H9 (cell line): ENCODE measurements at regions not wholly inside any gene's neighbourhood (a gene's known extent, or its start where the extent isn't known, plus 50 kb on each side); places are given as distances from the start of the nearest gene placed in this dataset.

Experiments used
- DNase-seq: peaks from one replicate; pipeline ENCODE4 v3.0.0-alpha.2; 2017
- H2AFZ ChIP-seq: one replicate; pipeline ENCODE4 v1.6.1; 2013; ENCODE audit warnings: mild to moderate bottlenecking, low read length, control low read depth, moderate library complexity
- H2AK5ac ChIP-seq: 2 replicates; pipeline ENCODE4 v1.6.1; 2013; ENCODE audit warnings: low read length, control low read depth, mixed read lengths; ENCODE audit not compliant: insufficient read length
- H2BK120ac ChIP-seq: one replicate; pipeline ENCODE4 v1.6.1; 2013; ENCODE audit warnings: low read depth, mild to moderate bottlenecking, low read length, control low read depth, inconsistent platforms; ENCODE audit not compliant: poor library complexity, severe bottlenecking
- H2BK12ac ChIP-seq: 2 replicates; pipeline ENCODE4 v1.6.1; 2013; ENCODE audit warnings: low read length, control low read depth, mixed read lengths, low read depth; ENCODE audit not compliant: insufficient read length
- H2BK15ac ChIP-seq: 2 replicates; pipeline ENCODE4 v1.6.1; 2013; ENCODE audit warnings: low read depth, low read length, control low read depth
- H2BK20ac ChIP-seq: one replicate; pipeline ENCODE4 v1.6.1; 2013; ENCODE audit warnings: low read depth, mild to moderate bottlenecking, low read length, control low read depth, inconsistent platforms; ENCODE audit not compliant: poor library complexity, severe bottlenecking
- H2BK5ac ChIP-seq: 2 replicates; pipeline ENCODE4 v1.6.1; 2013; ENCODE audit warnings: low read length, control low read depth, mixed read lengths; ENCODE audit not compliant: insufficient read length
- H3K14ac ChIP-seq: 2 replicates; pipeline ENCODE4 v1.6.1; 2013; ENCODE audit warnings: low read length, control low read depth; ENCODE audit not compliant: insufficient read depth
- H3K18ac ChIP-seq: 2 replicates; pipeline ENCODE4 v1.6.1; 2013; ENCODE audit warnings: low read depth, mild to moderate bottlenecking, mixed read lengths, low read length, control low read depth; ENCODE audit not compliant: insufficient read length
- H3K23ac ChIP-seq: 2 replicates; pipeline ENCODE4 v1.6.1; 2013; ENCODE audit warnings: low read length, control low read depth, mixed read lengths, low read depth; ENCODE audit not compliant: insufficient read length
- H3K23me2 ChIP-seq: 2 replicates; pipeline ENCODE4 v1.6.1; 2013; ENCODE audit warnings: low read depth, mild to moderate bottlenecking, mixed read lengths, low read length, control low read depth; ENCODE audit not compliant: insufficient read length, poor library complexity, severe bottlenecking
- H3K27ac ChIP-seq: 2 replicates; pipeline ENCODE4 v1.5.1; 2013; ENCODE audit warnings: low read length, control low read depth, mixed read lengths, low read depth; ENCODE audit not compliant: insufficient read length
- H3K27me3 ChIP-seq: 2 replicates; pipeline ENCODE4 v1.6.1; 2013; ENCODE audit warnings: low read length, control low read depth, inconsistent platforms; ENCODE audit not compliant: insufficient read depth
- H3K4ac ChIP-seq: 2 replicates; pipeline ENCODE4 v1.6.1; 2013; ENCODE audit warnings: low read depth, mild to moderate bottlenecking, control low read depth, inconsistent platforms, low read length, moderate library complexity
- H3K4me1 ChIP-seq: 2 replicates; pipeline ENCODE4 v1.6.1; 2013; ENCODE audit warnings: low read length, control low read depth, inconsistent platforms; ENCODE audit not compliant: insufficient read depth
- H3K4me2 ChIP-seq: 2 replicates; pipeline ENCODE4 v1.6.1; 2013; ENCODE audit warnings: low read length, control low read depth, mixed read lengths; ENCODE audit not compliant: insufficient read length, insufficient read depth
- H3K56ac ChIP-seq: 2 replicates; pipeline ENCODE4 v1.6.1; 2013; ENCODE audit warnings: low read depth, mild to moderate bottlenecking, mixed read lengths, low read length, control low read depth; ENCODE audit not compliant: insufficient read length
- H3K79me1 ChIP-seq: 2 replicates; pipeline ENCODE4 v1.6.1; 2013; ENCODE audit warnings: low read depth, mild to moderate bottlenecking, moderate library complexity, low read length, control low read depth, inconsistent platforms; ENCODE audit not compliant: insufficient read depth, poor library complexity, severe bottlenecking
- H3K79me2 ChIP-seq: 2 replicates; pipeline ENCODE4 v1.6.1; 2013; ENCODE audit warnings: low read length, control low read depth, inconsistent platforms; ENCODE audit not compliant: insufficient read depth
- H3K9ac ChIP-seq: 2 replicates; pipeline ENCODE4 v1.6.1; 2013; ENCODE audit warnings: low read length, control low read depth, mixed read lengths; ENCODE audit not compliant: insufficient read length; ENCODE audit errors: extremely low read depth
- H3K9me3 ChIP-seq: one replicate; pipeline ENCODE4 v1.6.1; 2013; ENCODE audit warnings: low read depth, low read length, inconsistent platforms; ENCODE audit not compliant: control insufficient read depth
- H3T11ph ChIP-seq: one replicate; pipeline ENCODE4 v1.6.1; 2013; ENCODE audit warnings: mild to moderate bottlenecking, low read length, control low read depth, inconsistent platforms
- H4K20me1 ChIP-seq: one replicate; pipeline ENCODE4 v1.6.1; 2013; ENCODE audit not compliant: control insufficient read depth, insufficient read length, insufficient read depth
- H4K5ac ChIP-seq: 2 replicates; pipeline ENCODE4 v1.6.1; 2013; ENCODE audit warnings: low read depth, mild to moderate bottlenecking, mixed read lengths, low read length, control low read depth; ENCODE audit not compliant: insufficient read length
- H4K8ac ChIP-seq: replicated peaks from 2 replicates; pipeline ENCODE4 v1.6.1; 2013; ENCODE audit warnings: low read length, control low read depth, mixed read lengths, low read depth; ENCODE audit not compliant: insufficient read length
- H4K91ac ChIP-seq: 2 replicates; pipeline ENCODE4 v1.6.1; 2013; ENCODE audit warnings: low read depth, mild to moderate bottlenecking, moderate library complexity, mixed read lengths, low read length, control low read depth; ENCODE audit not compliant: insufficient read length
- H3K27ac Mint-ChIP-seq, 3 experiments: 2 replicates in 2 of 3; 3 replicates in 1 of 3; pipeline ENCODE4 v1.8.0; 2020 to 2021; ENCODE audit warnings: mixed read lengths in 3 of 3, mild to moderate bottlenecking in 1 of 3, moderate library complexity in 1 of 3
- H3K27me3 Mint-ChIP-seq: 2 replicates; pipeline ENCODE4 v1.8.0; 2021; ENCODE audit warnings: low read depth, mild to moderate bottlenecking, moderate library complexity, mixed read lengths
- H3K36me3 Mint-ChIP-seq, 3 experiments: 2 replicates in 2 of 3; 3 replicates in 1 of 3; pipeline ENCODE4 v1.8.0; 2020 to 2021; ENCODE audit warnings: low read depth in 3 of 3, mixed read lengths in 3 of 3; ENCODE audit not compliant: insufficient read depth in 1 of 3
- H3K4me1 Mint-ChIP-seq, 2 experiments: 2 replicates each; pipeline ENCODE4 v1.8.0; 2020; ENCODE audit warnings: mixed read lengths in 2 of 2
- H3K4me3 Mint-ChIP-seq, 2 experiments: 2 replicates in 1 of 2; 3 replicates in 1 of 2; pipeline ENCODE4 v1.8.0; 2020 to 2021; ENCODE audit warnings: mild to moderate bottlenecking in 2 of 2, mixed read lengths in 2 of 2, moderate library complexity in 1 of 2
- H3K9me3 Mint-ChIP-seq, 2 experiments: 2 replicates in 1 of 2; 3 replicates in 1 of 2; pipeline ENCODE4 v1.8.0; 2020; ENCODE audit warnings: mild to moderate bottlenecking in 2 of 2, mixed read lengths in 2 of 2, moderate library complexity in 1 of 2
- WGBS: extraction: QIAGEN DNeasy Blood & Tissue Kit; methylation state at CpG from one replicate; pipeline ENCODE4 v1.1.7; 2013; ENCODE audit warnings: missing lambda C conversion rate, low lambda C conversion rate, mixed read lengths; ENCODE audit not compliant: insufficient read length; ENCODE audit errors: extremely low coverage; 5-methylcytosine and 5-hydroxymethylcytosine counted together
- TF ChIP-seq, protein P1 (sequence below): fragments of 200-600 bp; sonication (generic); conservative IDR thresholded peaks from 3 replicates; pipeline ENCODE4 v1.8.0; 2021; ENCODE audit warnings: antibody characterized with exemption, mild to moderate bottlenecking

DNA sequence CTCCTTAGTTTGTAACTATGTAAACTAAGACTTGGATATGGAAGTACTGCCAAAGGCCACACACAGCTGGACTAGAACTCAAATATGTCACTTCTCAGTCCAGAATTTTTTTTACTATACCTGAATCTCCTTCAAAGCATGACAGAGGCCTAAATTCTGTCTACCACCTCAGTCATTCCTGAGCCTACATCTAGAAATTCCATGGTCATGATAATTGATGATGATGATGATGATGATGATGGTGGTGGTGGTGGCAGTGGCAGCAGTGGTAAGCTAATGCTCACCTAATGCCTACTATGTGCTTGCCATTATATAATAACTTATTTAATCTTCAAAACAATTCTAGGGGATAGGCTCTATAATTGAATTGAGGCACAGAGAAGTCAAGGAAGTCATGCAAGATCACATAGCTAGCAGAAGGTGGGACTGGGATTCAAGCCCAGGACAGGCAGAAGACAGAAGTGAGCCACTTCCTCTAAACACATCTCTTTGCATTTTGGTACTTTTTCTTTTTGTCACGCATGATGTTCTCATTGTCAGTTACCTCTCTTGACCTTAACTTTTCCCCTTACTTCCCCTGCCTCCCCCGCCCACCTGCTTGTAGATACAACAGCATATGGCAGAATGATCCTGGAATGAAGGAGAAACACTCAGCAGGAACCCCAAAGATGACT lies 539.3 kb downstream of the TNS1 start:
- Mint-ChIP-seq H3K36me3 (no peaks in the 10 kb centered on the region), H3K4me1 (no peaks in the 10 kb centered on the region), H3K27me3 (peaks cover 2% of the 10 kb centered on the region; the same call in 1 of the 2 replicates), H3K9me3 (no peaks in the 10 kb centered on the region), H3K27ac (no peak overlapping the region), H3K4me3 (no peak overlapping the region)
- Histone ChIP-seq H2BK20ac (no peak overlapping the region), H4K91ac (no peak overlapping the region), H3K27ac (no peak overlapping the region), H3K4me2 (no peak overlapping the region), H2BK5ac (no peak overlapping the region), H2AK5ac (no peak overlapping the region), H4K5ac (no peak overlapping the region), H2BK120ac (no peak overlapping the region), H2AFZ (no peak overlapping the region), H3K23me2 (no peaks in the 10 kb centered on the region), H3K79me2 (no peaks in the 10 kb centered on the region), H4K20me1 (no peaks in the 10 kb centered on the region), H3T11ph (no peak overlapping the region), H3K23ac (no peak overlapping the region), H2BK15ac (no peak overlapping the region), H3K4ac (no peak overlapping the region), H3K9me3 (no peaks in the 10 kb centered on the region), H3K14ac (no peak overlapping the region), H4K8ac (no peak overlapping the region), H3K56ac (no peak overlapping the region), H3K4me1 (no peaks in the 10 kb centered on the region), H2BK12ac (no peak overlapping the region), H3K27me3 (no peaks in the 10 kb centered on the region; the same call in 1 of the 2 replicates), H3K18ac (no peak overlapping the region), H3K79me1 (no peaks in the 10 kb centered on the region), H3K9ac (no peak overlapping the region)
- TF ChIP-seq, protein P1, sequence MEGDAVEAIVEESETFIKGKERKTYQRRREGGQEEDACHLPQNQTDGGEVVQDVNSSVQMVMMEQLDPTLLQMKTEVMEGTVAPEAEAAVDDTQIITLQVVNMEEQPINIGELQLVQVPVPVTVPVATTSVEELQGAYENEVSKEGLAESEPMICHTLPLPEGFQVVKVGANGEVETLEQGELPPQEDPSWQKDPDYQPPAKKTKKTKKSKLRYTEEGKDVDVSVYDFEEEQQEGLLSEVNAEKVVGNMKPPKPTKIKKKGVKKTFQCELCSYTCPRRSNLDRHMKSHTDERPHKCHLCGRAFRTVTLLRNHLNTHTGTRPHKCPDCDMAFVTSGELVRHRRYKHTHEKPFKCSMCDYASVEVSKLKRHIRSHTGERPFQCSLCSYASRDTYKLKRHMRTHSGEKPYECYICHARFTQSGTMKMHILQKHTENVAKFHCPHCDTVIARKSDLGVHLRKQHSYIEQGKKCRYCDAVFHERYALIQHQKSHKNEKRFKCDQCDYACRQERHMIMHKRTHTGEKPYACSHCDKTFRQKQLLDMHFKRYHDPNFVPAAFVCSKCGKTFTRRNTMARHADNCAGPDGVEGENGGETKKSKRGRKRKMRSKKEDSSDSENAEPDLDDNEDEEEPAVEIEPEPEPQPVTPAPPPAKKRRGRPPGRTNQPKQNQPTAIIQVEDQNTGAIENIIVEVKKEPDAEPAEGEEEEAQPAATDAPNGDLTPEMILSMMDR = no peak
- no peak for DNase-seq
- WGBS = no CpG with 5 or more reads among the region's 2 CpGs
